DND-41 (cell line): ENCODE measurements at regions not wholly inside any gene's neighbourhood (a gene's known extent, or its start where the extent isn't known, plus 50 kb on each side); places are given as distances from the start of the nearest gene placed in this dataset.

Source experiments
- ATAC-seq: fragments of 200-7000 bp; cut with Tn5 transposase; 3 replicates; pipeline ENCODE4 v1.9.1; 2021; ENCODE audit warnings: low read depth; ENCODE audit not compliant: insufficient read depth
- DNase-seq: peaks from one replicate; pipeline ENCODE4 v3.0.0-alpha.2; 2020
- H2AFZ ChIP-seq: 2 replicates; pipeline ENCODE4 v1.6.0; 2012; ENCODE audit warnings: low read depth, low read length
- H3K27ac ChIP-seq: 2 replicates; pipeline ENCODE4 v1.5.1; 2012; ENCODE audit warnings: low read length, inconsistent platforms
- H3K27me3 ChIP-seq: fragments of 200-600 bp; sonication (generic); 2 replicates; pipeline ENCODE4 v1.6.0; 2012; ENCODE audit warnings: low read length, mild to moderate bottlenecking, inconsistent platforms; ENCODE audit not compliant: insufficient read depth, poor library complexity
- H3K36me3 ChIP-seq: 2 replicates; pipeline ENCODE4 v1.5.1; 2012; ENCODE audit warnings: low read length, inconsistent platforms; ENCODE audit not compliant: insufficient read depth
- H3K4me1 ChIP-seq: 2 replicates; pipeline ENCODE4 v1.5.1; 2012; ENCODE audit warnings: mild to moderate bottlenecking, low read length; ENCODE audit not compliant: insufficient read depth
- H3K4me2 ChIP-seq: 2 replicates; pipeline ENCODE4 v1.6.0; 2012; ENCODE audit warnings: mild to moderate bottlenecking, moderate library complexity, low read length, inconsistent platforms; ENCODE audit not compliant: insufficient read depth
- H3K4me3 ChIP-seq, 2 experiments: fragments of 200-600 bp in 1 of 2; shearing (Covaris generic) in 1 of 2; 2 replicates each; pipeline ENCODE4 v1.5.1; 2012 to 2016; ENCODE audit warnings: inconsistent platforms in 2 of 2, low read length in 2 of 2, mild to moderate bottlenecking in 2 of 2, low read depth in 1 of 2, moderate library complexity in 1 of 2
- H3K79me2 ChIP-seq: 2 replicates; pipeline ENCODE4 v1.6.0; 2012; ENCODE audit warnings: low read length, inconsistent platforms; ENCODE audit not compliant: insufficient read depth
- H3K9ac ChIP-seq: 2 replicates; pipeline ENCODE4 v1.6.0; 2012; ENCODE audit warnings: low read depth, mild to moderate bottlenecking, inconsistent platforms, low read length, moderate library complexity
- H3K9me3 ChIP-seq: 2 replicates; pipeline ENCODE4 v1.5.1; 2012; ENCODE audit warnings: low read length, moderate library complexity, mild to moderate bottlenecking, inconsistent platforms; ENCODE audit not compliant: insufficient read depth, severe bottlenecking
- H4K20me1 ChIP-seq: 2 replicates; pipeline ENCODE4 v1.6.0; 2012; ENCODE audit warnings: low read length; ENCODE audit not compliant: insufficient read depth
- CTCF ChIP-seq: IDR thresholded peaks from 2 replicates; pipeline ENCODE4 v1.5.1; 2012; ENCODE audit warnings: borderline replicate concordance, low read length, moderate library complexity, mild to moderate bottlenecking; ENCODE audit not compliant: poor library complexity, severe bottlenecking; ENCODE audit errors: extremely low read depth
- EZH2 ChIP-seq: IDR thresholded peaks from 3 replicates; pipeline ENCODE4 v1.6.1; 2012; ENCODE audit warnings: borderline replicate concordance, low read depth, mild to moderate bottlenecking, moderate library complexity, low read length, inconsistent platforms; ENCODE audit not compliant: severe bottlenecking

GRCh38 chr5:9958914-9959313 is 290.8 kb downstream of the ATPSCKMT start:
- no peak for TF ChIP-seq CTCF
- no peak for TF ChIP-seq EZH2
- no peak for DNase-seq
- Histone ChIP-seq H3K9ac (no peak overlapping the region), H3K79me2 (no peaks in the 10 kb centered on the region), H3K9me3 (no peaks in the 10 kb centered on the region), H3K4me3 (no peak overlapping the region), H3K36me3 (no peaks in the 10 kb centered on the region), H3K4me2 (no peak overlapping the region), H3K4me1 (no peaks in the 10 kb centered on the region), H3K27ac (no peak overlapping the region), H3K27me3 (no peaks in the 10 kb centered on the region), H2AFZ (no peak overlapping the region), H4K20me1 (no peaks in the 10 kb centered on the region)
- ATAC-seq = no peak

- no peak for ATAC-seq
Measured at GRCh38 chr5:9957214-9957613, 292.5 kb downstream of the ATPSCKMT start.

GRCh38 chr5:9956725-9957124 is 293.0 kb downstream of the ATPSCKMT start:
- no peak for ATAC-seq
- H3K4me1 ChIP-seq = no peaks in the 10 kb centered on the region
- H3K9ac ChIP-seq = no peak overlapping the region
- H3K27ac ChIP-seq = no peak overlapping the region
- no peak overlapping the region for H2AFZ ChIP-seq
- no peak overlapping the region for H3K4me3 ChIP-seq
- H3K4me2 ChIP-seq = no peak overlapping the region
- no peaks in the 10 kb centered on the region for H4K20me1 ChIP-seq
- DNase-seq = no peak
- no peak for TF ChIP-seq CTCF
- TF ChIP-seq EZH2 = no peak
- H3K79me2 ChIP-seq = no peaks in the 10 kb centered on the region
- no peaks in the 10 kb centered on the region for H3K36me3 ChIP-seq
- H3K27me3 ChIP-seq = no peaks in the 10 kb centered on the region
- H3K9me3 ChIP-seq = no peaks in the 10 kb centered on the region

More at GRCh38 chr5:9957214-9957613, 292.5 kb downstream of the ATPSCKMT start:
- no peak for DNase-seq
- no peak for TF ChIP-seq EZH2
- no peak for TF ChIP-seq CTCF
- H3K4me3 ChIP-seq = no peak overlapping the region
- H3K36me3 ChIP-seq = no peaks in the 10 kb centered on the region
- no peaks in the 10 kb centered on the region for H3K79me2 ChIP-seq
- H2AFZ ChIP-seq = no peak overlapping the region
- no peaks in the 10 kb centered on the region for H4K20me1 ChIP-seq
- no peaks in the 10 kb centered on the region for H3K27me3 ChIP-seq
- no peak overlapping the region for H3K27ac ChIP-seq
- no peaks in the 10 kb centered on the region for H3K9me3 ChIP-seq
- no peaks in the 10 kb centered on the region for H3K4me1 ChIP-seq
- no peak overlapping the region for H3K4me2 ChIP-seq
- no peak overlapping the region for H3K9ac ChIP-seq

DNA sequence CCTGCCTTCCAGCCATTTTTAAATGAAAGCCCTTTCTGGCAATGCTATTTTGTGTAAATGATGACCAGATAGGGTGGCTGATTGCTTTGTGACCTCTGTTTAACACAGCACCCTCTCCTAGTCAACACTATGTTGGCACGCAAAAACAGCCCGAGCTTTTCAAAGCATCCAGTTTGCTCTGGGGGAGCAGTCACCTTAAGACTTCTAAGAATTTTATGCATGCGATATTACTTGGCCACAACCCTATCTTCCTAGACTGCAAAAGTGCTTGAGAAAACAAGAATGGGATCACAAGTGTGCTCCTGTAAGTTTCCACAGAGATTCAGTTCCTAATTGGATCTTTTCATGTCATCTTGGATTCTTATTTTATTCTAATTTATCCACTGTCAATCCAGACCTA is 294.1 kb downstream of the ATPSCKMT start:
- Histone ChIP-seq H3K27me3 (peaks cover 2% of the 10 kb centered on the region), H3K9ac (no peak overlapping the region), H3K27ac (no peak overlapping the region), H3K9me3 (no peaks in the 10 kb centered on the region), H3K79me2 (no peaks in the 10 kb centered on the region), H3K4me3 (no peak overlapping the region), H2AFZ (no peak overlapping the region), H3K36me3 (no peaks in the 10 kb centered on the region), H3K4me1 (no peaks in the 10 kb centered on the region), H4K20me1 (no peaks in the 10 kb centered on the region), H3K4me2 (no peak overlapping the region)
- TF ChIP-seq EZH2 (no peak), CTCF (no peak)
- DNase-seq (no peak), ATAC-seq (no peak)
